Glutamatergic neuron (in vitro differentiated cells): ENCODE measurements at regions not wholly inside any gene's neighbourhood (a gene's known extent, or its start where the extent isn't known, plus 50 kb on each side); places are given as distances from the start of the nearest gene placed in this dataset.

ENCODE experiments used
- DNase-seq: peaks from one replicate; pipeline ENCODE4 v3.0.0; 2022
- H3K27ac Mint-ChIP-seq: one replicate; pipeline ENCODE4 v1.8.0; 2020; ENCODE audit warnings: mild to moderate bottlenecking, mixed read lengths, inconsistent platforms; ENCODE audit not compliant: unreplicated experiment
- H3K27me3 Mint-ChIP-seq: one replicate; pipeline ENCODE4 v1.8.0; 2020; ENCODE audit warnings: mild to moderate bottlenecking, moderate library complexity, mixed read lengths, inconsistent platforms; ENCODE audit not compliant: unreplicated experiment
- H3K36me3 Mint-ChIP-seq: one replicate; pipeline ENCODE4 v1.8.0; 2020; ENCODE audit warnings: mild to moderate bottlenecking, mixed read lengths, inconsistent platforms; ENCODE audit not compliant: unreplicated experiment
- H3K4me1 Mint-ChIP-seq: one replicate; pipeline ENCODE4 v1.8.0; 2020; ENCODE audit warnings: mild to moderate bottlenecking, low read depth, mixed read lengths, inconsistent platforms; ENCODE audit not compliant: unreplicated experiment
- H3K4me3 Mint-ChIP-seq: one replicate; pipeline ENCODE4 v1.8.0; 2020; ENCODE audit warnings: mild to moderate bottlenecking, mixed read lengths, inconsistent platforms; ENCODE audit not compliant: unreplicated experiment
- H3K9me3 Mint-ChIP-seq: one replicate; pipeline ENCODE4 v1.8.0; 2020; ENCODE audit warnings: mild to moderate bottlenecking, moderate library complexity, mixed read lengths, inconsistent platforms; ENCODE audit not compliant: unreplicated experiment
- CTCF ChIP-seq: fragments of 200-600 bp; sonication (generic); IDR thresholded peaks from one replicate; pipeline ENCODE4 v1.5.0; 2021; ENCODE audit not compliant: partially characterized antibody, unreplicated experiment

- peaks cover 3% of the 10 kb centered on the region for H3K27me3 Mint-ChIP-seq
- H3K36me3 Mint-ChIP-seq = peaks cover 1% of the 10 kb centered on the region
- DNase-seq = no peak
- H3K4me3 Mint-ChIP-seq = no peak overlapping the region
- peaks cover 4% of the 10 kb centered on the region for H3K9me3 Mint-ChIP-seq
- H3K27ac Mint-ChIP-seq = no peak overlapping the region
- no peaks in the 10 kb centered on the region for H3K4me1 Mint-ChIP-seq
- no peak for TF ChIP-seq CTCF
These were observed 341.4 kb upstream of the INTU start for GRCh38 chr4:127291316-127291715.

DNA sequence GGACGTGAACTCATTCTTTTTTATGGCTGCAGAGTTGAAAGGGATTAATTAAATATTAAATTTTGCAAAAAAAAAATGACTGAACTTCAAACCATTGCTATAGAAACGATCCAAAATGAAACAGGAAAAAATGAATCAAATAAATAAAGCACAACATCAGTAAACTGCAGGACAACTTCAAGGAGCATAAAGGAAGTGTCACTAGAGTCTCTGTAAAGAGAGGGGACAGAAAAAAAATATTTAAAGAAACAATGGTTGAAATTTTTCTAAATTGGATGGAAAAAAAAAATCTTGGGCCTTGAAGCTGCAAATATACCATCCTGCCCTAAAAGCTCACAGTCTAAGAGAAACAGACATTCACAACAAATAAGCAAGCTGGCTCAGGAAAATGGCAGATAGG lies 339.3 kb upstream of the INTU start:
- peaks cover 7% of the 10 kb centered on the region for H3K9me3 Mint-ChIP-seq
- H3K36me3 Mint-ChIP-seq = peaks cover 6% of the 10 kb centered on the region
- no peak for TF ChIP-seq CTCF
- no peak overlapping the region for H3K27ac Mint-ChIP-seq
- DNase-seq = no peak
- H3K4me1 Mint-ChIP-seq = no peaks in the 10 kb centered on the region
- H3K4me3 Mint-ChIP-seq = no peak overlapping the region
- H3K27me3 Mint-ChIP-seq = peaks cover 3% of the 10 kb centered on the region

DNA sequence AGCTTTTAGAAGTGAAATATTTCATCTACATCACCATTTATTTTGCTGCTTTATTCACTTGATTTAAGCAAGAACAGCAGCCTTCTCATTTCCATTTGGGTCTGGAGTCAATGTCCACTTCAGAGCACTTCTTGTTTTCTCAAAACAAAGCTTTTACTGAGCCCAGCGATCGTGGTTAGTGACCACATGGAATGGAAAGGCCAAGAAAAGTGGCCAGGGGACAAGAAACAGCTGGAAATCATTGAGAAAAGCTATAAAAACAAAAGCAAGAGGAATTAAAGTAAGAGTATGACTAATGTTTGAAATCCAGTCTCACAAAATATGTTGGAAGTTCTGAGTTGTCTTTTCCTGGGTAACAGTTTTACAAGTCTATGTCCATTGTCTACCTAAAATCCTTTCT lies 328.4 kb upstream of the INTU start:
- no peaks in the 10 kb centered on the region for H3K36me3 Mint-ChIP-seq
- no peaks in the 10 kb centered on the region for H3K27me3 Mint-ChIP-seq
- no peak overlapping the region for H3K4me3 Mint-ChIP-seq
- H3K27ac Mint-ChIP-seq = no peak overlapping the region
- H3K9me3 Mint-ChIP-seq = peaks cover 1% of the 10 kb centered on the region
- no peak for TF ChIP-seq CTCF
- H3K4me1 Mint-ChIP-seq = no peaks in the 10 kb centered on the region
- no peak for DNase-seq

DNA sequence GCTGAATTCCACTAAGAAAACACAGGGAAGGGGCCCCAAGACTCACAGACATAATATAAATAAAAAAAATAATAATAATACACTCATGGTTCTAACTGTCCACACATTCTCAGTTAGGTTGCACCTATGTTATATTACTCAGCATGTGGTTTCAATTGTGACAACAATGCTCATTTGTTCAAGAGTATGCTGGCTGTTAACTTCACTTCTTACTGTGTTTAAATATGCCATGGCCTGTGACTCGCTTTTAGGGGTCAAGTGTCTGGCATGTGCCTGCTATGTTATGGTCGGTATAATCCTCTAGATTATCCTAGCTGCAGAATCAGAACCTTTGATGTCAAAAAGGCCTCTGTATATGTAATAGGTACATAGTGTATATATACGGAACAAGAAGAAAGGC lies 324.8 kb upstream of the INTU start:
- Mint-ChIP-seq H3K9me3 (peaks cover 1% of the 10 kb centered on the region), H3K27ac (no peak overlapping the region), H3K4me1 (no peaks in the 10 kb centered on the region), H3K36me3 (no peaks in the 10 kb centered on the region), H3K27me3 (no peaks in the 10 kb centered on the region), H3K4me3 (no peak overlapping the region)
- DNase-seq = no peak
- TF ChIP-seq CTCF = no peak

- Mint-ChIP-seq H3K27ac (no peak overlapping the region), H3K36me3 (peaks cover 12% of the 10 kb centered on the region), H3K27me3 (no peaks in the 10 kb centered on the region), H3K4me1 (no peaks in the 10 kb centered on the region), H3K9me3 (no peaks in the 10 kb centered on the region), H3K4me3 (no peak overlapping the region)
- no peak for TF ChIP-seq CTCF
- no peak for DNase-seq
These were observed 323.2 kb upstream of the INTU start for GRCh38 chr4:127309369-127310102.
